Astrocyte (in vitro differentiated cells and primary cell): ENCODE measurements at regions not wholly inside any gene's neighbourhood (a gene's known extent, or its start where the extent isn't known, plus 50 kb on each side); places are given as distances from the start of the nearest gene placed in this dataset.

Source experiments
- EZH2 ChIP-seq: IDR thresholded peaks from 2 replicates; pipeline ENCODE4 v1.6.1; 2012; ENCODE audit warnings: mild to moderate bottlenecking, low read length, inconsistent platforms; ENCODE audit not compliant: insufficient read depth
- TF ChIP-seq, protein P1 (sequence below): IDR thresholded peaks from 2 replicates; pipeline ENCODE4 v1.5.1; 2011; ENCODE audit warnings: low read depth, mild to moderate bottlenecking, inconsistent platforms, low read length, moderate library complexity; ENCODE audit not compliant: insufficient read depth

DNA sequence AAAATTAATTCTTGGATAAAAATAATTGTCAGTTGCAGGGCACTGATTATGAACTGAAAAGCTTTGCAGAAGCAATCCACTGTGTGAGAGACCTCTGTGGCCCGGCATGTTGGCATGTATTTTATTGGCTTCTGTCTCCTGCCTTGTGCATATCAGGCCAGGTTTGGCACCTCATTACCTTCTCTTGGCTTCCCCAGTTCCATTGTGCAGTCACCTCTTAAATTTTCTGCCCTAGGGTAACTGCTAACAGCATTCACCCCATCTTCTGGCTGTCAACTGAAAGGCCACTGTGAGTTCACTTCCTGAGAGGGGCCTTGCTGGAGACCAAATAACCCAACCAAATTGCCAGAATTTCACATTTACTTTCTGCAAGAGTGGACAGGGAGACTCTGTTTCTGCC, 92.7 kb upstream of the RARB start:
- TF ChIP-seq, protein P1, sequence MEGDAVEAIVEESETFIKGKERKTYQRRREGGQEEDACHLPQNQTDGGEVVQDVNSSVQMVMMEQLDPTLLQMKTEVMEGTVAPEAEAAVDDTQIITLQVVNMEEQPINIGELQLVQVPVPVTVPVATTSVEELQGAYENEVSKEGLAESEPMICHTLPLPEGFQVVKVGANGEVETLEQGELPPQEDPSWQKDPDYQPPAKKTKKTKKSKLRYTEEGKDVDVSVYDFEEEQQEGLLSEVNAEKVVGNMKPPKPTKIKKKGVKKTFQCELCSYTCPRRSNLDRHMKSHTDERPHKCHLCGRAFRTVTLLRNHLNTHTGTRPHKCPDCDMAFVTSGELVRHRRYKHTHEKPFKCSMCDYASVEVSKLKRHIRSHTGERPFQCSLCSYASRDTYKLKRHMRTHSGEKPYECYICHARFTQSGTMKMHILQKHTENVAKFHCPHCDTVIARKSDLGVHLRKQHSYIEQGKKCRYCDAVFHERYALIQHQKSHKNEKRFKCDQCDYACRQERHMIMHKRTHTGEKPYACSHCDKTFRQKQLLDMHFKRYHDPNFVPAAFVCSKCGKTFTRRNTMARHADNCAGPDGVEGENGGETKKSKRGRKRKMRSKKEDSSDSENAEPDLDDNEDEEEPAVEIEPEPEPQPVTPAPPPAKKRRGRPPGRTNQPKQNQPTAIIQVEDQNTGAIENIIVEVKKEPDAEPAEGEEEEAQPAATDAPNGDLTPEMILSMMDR: no peak
- TF ChIP-seq EZH2: no peak
